ENCODE measurements at regions not wholly inside any gene's neighbourhood (a gene's known extent, or its start where the extent isn't known, plus 50 kb on each side); places are given as distances from the start of the nearest gene placed in this dataset.

- Mint-ChIP-seq H3K36me3 (ENCODE audit: unreplicated experiment) (no peaks in the 10 kb centered on the region), H3K9me3 (ENCODE audit: unreplicated experiment) (no peaks in the 10 kb centered on the region), H3K27ac (ENCODE audit: unreplicated experiment) (no peak overlapping the region), H3K27me3 (ENCODE audit: unreplicated experiment) (peaks cover 9% of the 10 kb centered on the region), H3K4me1 (ENCODE audit: unreplicated experiment) (no peaks in the 10 kb centered on the region), H3K4me3 (ENCODE audit: unreplicated experiment) (no peak overlapping the region)
- TF ChIP-seq, protein P1, sequence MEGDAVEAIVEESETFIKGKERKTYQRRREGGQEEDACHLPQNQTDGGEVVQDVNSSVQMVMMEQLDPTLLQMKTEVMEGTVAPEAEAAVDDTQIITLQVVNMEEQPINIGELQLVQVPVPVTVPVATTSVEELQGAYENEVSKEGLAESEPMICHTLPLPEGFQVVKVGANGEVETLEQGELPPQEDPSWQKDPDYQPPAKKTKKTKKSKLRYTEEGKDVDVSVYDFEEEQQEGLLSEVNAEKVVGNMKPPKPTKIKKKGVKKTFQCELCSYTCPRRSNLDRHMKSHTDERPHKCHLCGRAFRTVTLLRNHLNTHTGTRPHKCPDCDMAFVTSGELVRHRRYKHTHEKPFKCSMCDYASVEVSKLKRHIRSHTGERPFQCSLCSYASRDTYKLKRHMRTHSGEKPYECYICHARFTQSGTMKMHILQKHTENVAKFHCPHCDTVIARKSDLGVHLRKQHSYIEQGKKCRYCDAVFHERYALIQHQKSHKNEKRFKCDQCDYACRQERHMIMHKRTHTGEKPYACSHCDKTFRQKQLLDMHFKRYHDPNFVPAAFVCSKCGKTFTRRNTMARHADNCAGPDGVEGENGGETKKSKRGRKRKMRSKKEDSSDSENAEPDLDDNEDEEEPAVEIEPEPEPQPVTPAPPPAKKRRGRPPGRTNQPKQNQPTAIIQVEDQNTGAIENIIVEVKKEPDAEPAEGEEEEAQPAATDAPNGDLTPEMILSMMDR (IDR thresholded peaks at IDR 0.05) = no peak
- no peak for DNase-seq (ENCODE audit: extremely low spot score, unreplicated experiment)
These were observed 522.6 kb downstream of the BUD13 start for GRCh38 chr11:116250155-116250554.

DNA sequence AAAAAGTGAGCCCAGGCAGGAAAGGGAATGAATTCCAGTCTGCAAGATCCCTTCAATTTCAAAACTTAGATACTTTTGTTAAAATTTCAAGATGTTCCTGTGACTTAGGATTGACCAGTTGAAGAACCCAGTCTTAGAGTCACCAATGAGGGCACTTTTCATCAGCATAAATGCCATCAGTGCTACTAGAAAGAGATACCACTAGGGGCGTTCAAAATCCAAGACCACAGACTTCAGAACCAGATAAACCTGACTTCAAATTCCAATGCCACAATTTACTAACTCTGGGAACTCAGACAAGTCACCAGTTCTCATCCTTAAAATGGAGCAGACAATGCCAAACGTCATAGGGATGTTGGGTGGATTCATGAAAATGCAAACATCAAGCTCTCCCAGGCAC is 523.2 kb downstream of the BUD13 start:
- no peak for DNase-seq (ENCODE audit: extremely low spot score, unreplicated experiment)
- Mint-ChIP-seq H3K27me3 (ENCODE audit: unreplicated experiment) (peaks cover 10% of the 10 kb centered on the region), H3K27ac (ENCODE audit: unreplicated experiment) (no peak overlapping the region), H3K4me1 (ENCODE audit: unreplicated experiment) (no peaks in the 10 kb centered on the region), H3K4me3 (ENCODE audit: unreplicated experiment) (no peak overlapping the region), H3K9me3 (ENCODE audit: unreplicated experiment) (no peaks in the 10 kb centered on the region), H3K36me3 (ENCODE audit: unreplicated experiment) (no peaks in the 10 kb centered on the region)
- TF ChIP-seq, protein P1 (IDR thresholded peaks at IDR 0.05) = no peak

DNA sequence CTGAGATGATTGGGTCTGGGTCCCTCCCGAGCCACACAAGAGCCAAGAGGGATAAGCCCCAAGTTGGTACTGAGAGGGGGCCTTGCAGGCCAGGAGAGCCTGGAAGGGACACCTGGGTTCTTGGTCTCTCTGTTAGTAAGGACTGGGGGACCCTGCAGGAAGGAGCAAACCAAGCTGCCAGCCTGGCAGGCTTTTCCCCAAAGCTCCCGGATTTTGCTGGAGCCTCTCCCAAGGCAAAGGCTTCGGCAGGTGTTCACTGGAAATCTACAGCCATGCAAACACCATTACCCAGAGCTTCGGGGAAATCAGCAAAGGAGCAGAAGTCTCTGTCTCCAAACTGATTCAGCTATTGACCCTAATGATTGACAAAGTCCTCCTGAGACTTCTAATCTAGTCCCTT is 527.9 kb downstream of the BUD13 start:
- Mint-ChIP-seq H3K36me3 (ENCODE audit: unreplicated experiment) (no peaks in the 10 kb centered on the region), H3K27me3 (ENCODE audit: unreplicated experiment) (peaks cover 16% of the 10 kb centered on the region), H3K9me3 (ENCODE audit: unreplicated experiment) (no peaks in the 10 kb centered on the region), H3K4me3 (ENCODE audit: unreplicated experiment) (no peak overlapping the region), H3K27ac (ENCODE audit: unreplicated experiment) (no peak overlapping the region), H3K4me1 (ENCODE audit: unreplicated experiment) (no peaks in the 10 kb centered on the region)
- DNase-seq (ENCODE audit: extremely low spot score, unreplicated experiment) = no peak
- TF ChIP-seq, protein P1 (IDR thresholded peaks at IDR 0.05) = no peak

GRCh38 chr11:116244439-116244838 is 528.3 kb downstream of the BUD13 start:
- no peaks in the 10 kb centered on the region for H3K36me3 Mint-ChIP-seq (ENCODE audit: unreplicated experiment)
- TF ChIP-seq, protein P1 (IDR thresholded peaks at IDR 0.05) = no peak
- H3K27me3 Mint-ChIP-seq (ENCODE audit: unreplicated experiment) = peaks cover 16% of the 10 kb centered on the region
- no peak for DNase-seq (ENCODE audit: extremely low spot score, unreplicated experiment)
- H3K27ac Mint-ChIP-seq (ENCODE audit: unreplicated experiment) = no peak overlapping the region
- H3K4me1 Mint-ChIP-seq (ENCODE audit: unreplicated experiment) = peaks cover under 1% of the 10 kb centered on the region
- H3K4me3 Mint-ChIP-seq (ENCODE audit: unreplicated experiment) = no peak overlapping the region
- H3K9me3 Mint-ChIP-seq (ENCODE audit: unreplicated experiment) = no peaks in the 10 kb centered on the region

DNA sequence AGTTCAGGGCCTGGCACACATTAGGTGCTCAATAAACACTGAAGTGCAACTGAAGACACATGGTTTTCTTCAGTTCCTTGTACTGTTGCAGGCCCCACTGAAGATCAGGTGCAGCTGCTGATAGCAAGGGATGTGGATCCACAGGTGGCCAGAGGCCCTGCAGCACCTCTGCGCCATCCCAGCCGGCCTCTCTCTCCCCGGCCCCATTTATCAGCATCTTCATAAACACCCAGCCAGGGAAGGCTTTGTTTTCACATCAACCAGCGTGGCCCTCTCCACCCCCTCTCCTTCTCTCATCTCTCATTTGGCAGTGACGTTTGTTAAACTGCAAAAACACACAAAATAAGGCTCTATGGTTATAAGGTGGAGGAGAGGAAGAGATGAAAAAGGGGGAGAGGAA is 528.8 kb downstream of the BUD13 start:
- peaks cover 2% of the 10 kb centered on the region for H3K4me1 Mint-ChIP-seq (ENCODE audit: unreplicated experiment)
- H3K9me3 Mint-ChIP-seq (ENCODE audit: unreplicated experiment) = no peaks in the 10 kb centered on the region
- no peak overlapping the region for H3K4me3 Mint-ChIP-seq (ENCODE audit: unreplicated experiment)
- no peak for DNase-seq (ENCODE audit: extremely low spot score, unreplicated experiment)
- peaks cover 16% of the 10 kb centered on the region for H3K27me3 Mint-ChIP-seq (ENCODE audit: unreplicated experiment)
- TF ChIP-seq, protein P1 (IDR thresholded peaks at IDR 0.05) = no peak
- H3K36me3 Mint-ChIP-seq (ENCODE audit: unreplicated experiment) = no peaks in the 10 kb centered on the region
- no peak overlapping the region for H3K27ac Mint-ChIP-seq (ENCODE audit: unreplicated experiment)
